GM12878 (cell line): ENCODE measurements at regions not wholly inside any gene's neighbourhood (a gene's known extent, or its start where the extent isn't known, plus 50 kb on each side); places are given as distances from the start of the nearest gene placed in this dataset.

Source experiments
- ATAC-seq: fragments of 200-7000 bp; cut with Tn5 transposase; 3 replicates; pipeline ENCODE4 v1.9.1; 2020; ENCODE audit warnings: mild to moderate bottlenecking, moderate library complexity
- BruUV-seq: library from RNA; stranded (reverse); fragments of 400-500 nt; replicated peaks from 2 replicates; lab custom pipeline; 2021; lab: Mats Ljungman, UMichigan
- CTCF ChIA-PET: fragments of 300-600 bp; sonication (Branson Sonifier 250); formaldehyde crosslinking; extraction: SDS; loops from one replicate; lab custom pipeline; 2021; ENCODE audit warnings: inconsistent platforms; lab: Yijun Ruan, JAX
- POLR2A ChIA-PET: fragments of 350-600 bp; formaldehyde crosslinking; extraction: SDS; loops from one replicate; lab custom pipeline; 2021; ENCODE audit warnings: inconsistent platforms; lab: Charles Lee
- RAD21 ChIA-PET: fragments of 300-600 bp; sonication (Branson Sonifier 250); formaldehyde crosslinking; loops from one replicate; lab custom pipeline; 2023; ENCODE audit warnings: antibody characterized with exemption; ENCODE audit not compliant: unreplicated experiment; lab: Charles Lee
- SMC1A ChIA-PET: fragments of 300-600 bp; sonication (Branson Sonifier 250); formaldehyde crosslinking; loops from one replicate; lab custom pipeline; 2023; ENCODE audit not compliant: unreplicated experiment, uncharacterized antibody; lab: Charles Lee
- DNase-seq: peaks from one replicate; pipeline ENCODE4 v3.0.0-alpha.2; 2011; ENCODE audit warnings: low read depth, low spot score
- FAIRE-seq: peaks from 3 replicates; lab custom pipeline; 2011; peaks lifted over from hg19 to GRCh38; lab: Jason Lieb, UNC
- H2AFZ ChIP-seq: 2 replicates; pipeline ENCODE4 v1.6.0; 2011; ENCODE audit warnings: low read depth, low read length, control low read depth; ENCODE audit not compliant: control insufficient read depth
- H3K27ac ChIP-seq: 2 replicates; pipeline ENCODE4 v1.5.1; 2011; ENCODE audit warnings: control low read depth; ENCODE audit not compliant: control insufficient read depth, insufficient read depth
- H3K27me3 ChIP-seq, 2 experiments: replicated peaks in 1 of 2; 2 replicates each; pipeline versions ENCODE4 v1.6.0 to v1.6.1; 2011; ENCODE audit warnings: low read length in 1 of 2; ENCODE audit not compliant: control insufficient read depth in 2 of 2, insufficient read depth in 2 of 2
- H3K36me3 ChIP-seq, 2 experiments: 2 replicates each; pipeline ENCODE4 v1.5.1; 2011; ENCODE audit warnings: low read length in 1 of 2; ENCODE audit not compliant: control insufficient read depth in 2 of 2, insufficient read depth in 2 of 2
- H3K4me1 ChIP-seq: 2 replicates; pipeline ENCODE4 v1.6.1; 2011; ENCODE audit warnings: mild to moderate bottlenecking, low read length, moderate library complexity, mixed read lengths; ENCODE audit not compliant: control insufficient read depth, insufficient read depth
- H3K4me2 ChIP-seq: 2 replicates; pipeline ENCODE4 v1.6.0; 2011; ENCODE audit warnings: control low read depth; ENCODE audit not compliant: control insufficient read depth, insufficient read depth
- H3K4me3 ChIP-seq: fragments of 200-600 bp; sonication (generic); 2 replicates; pipeline ENCODE4 v1.5.1; 2016
- H3K79me2 ChIP-seq: 2 replicates; pipeline ENCODE4 v1.6.0; 2011; ENCODE audit warnings: low read length; ENCODE audit not compliant: control insufficient read depth, insufficient read depth
- H3K9ac ChIP-seq: 2 replicates; pipeline ENCODE4 v1.8.0; 2011; ENCODE audit warnings: low read length, control low read depth, mixed read lengths; ENCODE audit not compliant: control insufficient read depth, insufficient read depth
- H3K9me3 ChIP-seq: replicated peaks from 3 replicates; pipeline ENCODE4 v1.5.1; 2011; ENCODE audit warnings: mild to moderate bottlenecking, low read length; ENCODE audit not compliant: control insufficient read depth, insufficient read depth
- H4K20me1 ChIP-seq: 2 replicates; pipeline ENCODE4 v1.6.0; 2011; ENCODE audit not compliant: control insufficient read depth, insufficient read depth
- CEBPZ ChIP-seq: fragments of 150-350 bp; IDR thresholded peaks from 2 replicates; pipeline ENCODE4 v1.6.1; 2016; ENCODE audit warnings: low read depth, low read length
- SPI1 ChIP-seq: IDR thresholded peaks from 2 replicates; pipeline ENCODE4 v1.6.1; 2011; ENCODE audit warnings: low read depth, mild to moderate bottlenecking, low read length, moderate library complexity, borderline replicate concordance; ENCODE audit not compliant: insufficient read depth
- USF1 ChIP-seq: IDR thresholded peaks from 2 replicates; pipeline ENCODE4 v1.6.1; 2011; ENCODE audit warnings: borderline replicate concordance, low read depth, mild to moderate bottlenecking, moderate library complexity, mixed read lengths, low read length; ENCODE audit not compliant: insufficient read depth; ENCODE audit errors: extremely low read length
- YBX1 ChIP-seq: fragments of 450-650 bp; IDR thresholded peaks from 2 replicates; pipeline ENCODE4 v1.6.1; 2016; ENCODE audit warnings: antibody characterized with exemption
- ZZZ3 ChIP-seq: IDR thresholded peaks from 2 replicates; pipeline ENCODE4 v1.6.1; 2011; ENCODE audit warnings: low read depth; ENCODE audit not compliant: control insufficient read depth, insufficient read length
- WGBS: methylation state at CpG from one replicate; pipeline ENCODE4 v1.1.6; 2016; ENCODE audit warnings: low lambda C conversion rate; ENCODE audit not compliant: insufficient replicate concordance, insufficient coverage; ENCODE audit errors: missing lambda C conversion rate; 5-methylcytosine and 5-hydroxymethylcytosine counted together
- in situ Hi-C: fragments of 300-500 bp; cut with MboI; formaldehyde crosslinking; loops from 9 replicates; pipeline ENCODE4 v1.14.3; 2018; ENCODE audit warnings: mixed read lengths
- intact Hi-C: fragments of 100-400 bp; cut with micrococcal nuclease; formaldehyde crosslinking; loops from one replicate; pipeline ENCODE4 v1.14.2; 2022; ENCODE audit not compliant: unreplicated experiment
- TF ChIP-seq, protein P1 (sequence below): fragments of 450-650 bp; IDR thresholded peaks from 2 replicates; pipeline ENCODE4 v1.6.1; 2016; ENCODE audit warnings: mild to moderate bottlenecking, moderate library complexity, borderline replicate concordance

DNA sequence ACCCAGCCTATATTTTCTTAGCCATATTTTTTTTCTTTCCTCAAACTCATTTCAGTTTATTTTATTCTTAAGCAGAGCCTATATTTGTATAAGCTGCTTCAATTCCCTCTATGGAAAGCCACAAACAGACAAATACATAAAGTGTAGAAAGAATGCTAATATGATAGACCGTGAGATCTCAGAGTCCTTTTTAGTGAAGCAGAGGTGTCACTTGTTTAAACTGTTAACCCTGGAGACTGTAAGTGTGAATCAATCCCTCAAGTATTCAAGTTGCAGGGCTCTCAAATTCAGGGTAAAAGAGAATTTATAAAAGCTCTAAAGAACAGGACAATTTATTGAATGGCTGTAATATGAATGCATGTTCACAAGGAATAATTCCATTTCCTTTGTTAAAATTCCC lies 72.2 kb upstream of the BHLHE40 start:
- intact Hi-C loops, result loop anchor here (5.0 kb wide), 1 partner anchor 150 kb away; no protein-coding TSS in a partner anchor
- H3K9me3 ChIP-seq, result peaks cover 2% of the 10 kb centered on the region; the same call in 2 of the 3 replicates
- SMC1A ChIA-PET, result interaction anchor here (0.9 to 4.9 kb wide), 16 partner anchors 9 to 196 kb away, joined by 3 to 21 read pairs (median 4); no protein-coding TSS in a partner anchor
- H3K9ac ChIP-seq, result no peak overlapping the region
- no peak overlapping the region for H3K4me2 ChIP-seq
- in situ Hi-C loops, result no loop called here
- H3K36me3 ChIP-seq, result no peaks in the 10 kb centered on the region
- FAIRE-seq (no peak), DNase-seq (no peak), ATAC-seq (no peak)
- no peaks in the 10 kb centered on the region for H3K79me2 ChIP-seq
- RAD21 ChIA-PET, result interaction anchor here (0.6 to 4.6 kb wide), 11 partner anchors 9 to 145 kb away, joined by 3 to 26 read pairs (median 4); no protein-coding TSS in a partner anchor
- POLR2A ChIA-PET, result interaction anchor here (0.8 to 1.5 kb wide), 6 partner anchors 9 to 151 kb away, joined by 3 to 4 read pairs (median 3); no protein-coding TSS in a partner anchor
- H2AFZ ChIP-seq, result no peak overlapping the region
- no peaks in the 10 kb centered on the region for H4K20me1 ChIP-seq
- TF ChIP-seq CEBPZ, result no peak
- TF ChIP-seq YBX1, result no peak
- TF ChIP-seq, protein P1, sequence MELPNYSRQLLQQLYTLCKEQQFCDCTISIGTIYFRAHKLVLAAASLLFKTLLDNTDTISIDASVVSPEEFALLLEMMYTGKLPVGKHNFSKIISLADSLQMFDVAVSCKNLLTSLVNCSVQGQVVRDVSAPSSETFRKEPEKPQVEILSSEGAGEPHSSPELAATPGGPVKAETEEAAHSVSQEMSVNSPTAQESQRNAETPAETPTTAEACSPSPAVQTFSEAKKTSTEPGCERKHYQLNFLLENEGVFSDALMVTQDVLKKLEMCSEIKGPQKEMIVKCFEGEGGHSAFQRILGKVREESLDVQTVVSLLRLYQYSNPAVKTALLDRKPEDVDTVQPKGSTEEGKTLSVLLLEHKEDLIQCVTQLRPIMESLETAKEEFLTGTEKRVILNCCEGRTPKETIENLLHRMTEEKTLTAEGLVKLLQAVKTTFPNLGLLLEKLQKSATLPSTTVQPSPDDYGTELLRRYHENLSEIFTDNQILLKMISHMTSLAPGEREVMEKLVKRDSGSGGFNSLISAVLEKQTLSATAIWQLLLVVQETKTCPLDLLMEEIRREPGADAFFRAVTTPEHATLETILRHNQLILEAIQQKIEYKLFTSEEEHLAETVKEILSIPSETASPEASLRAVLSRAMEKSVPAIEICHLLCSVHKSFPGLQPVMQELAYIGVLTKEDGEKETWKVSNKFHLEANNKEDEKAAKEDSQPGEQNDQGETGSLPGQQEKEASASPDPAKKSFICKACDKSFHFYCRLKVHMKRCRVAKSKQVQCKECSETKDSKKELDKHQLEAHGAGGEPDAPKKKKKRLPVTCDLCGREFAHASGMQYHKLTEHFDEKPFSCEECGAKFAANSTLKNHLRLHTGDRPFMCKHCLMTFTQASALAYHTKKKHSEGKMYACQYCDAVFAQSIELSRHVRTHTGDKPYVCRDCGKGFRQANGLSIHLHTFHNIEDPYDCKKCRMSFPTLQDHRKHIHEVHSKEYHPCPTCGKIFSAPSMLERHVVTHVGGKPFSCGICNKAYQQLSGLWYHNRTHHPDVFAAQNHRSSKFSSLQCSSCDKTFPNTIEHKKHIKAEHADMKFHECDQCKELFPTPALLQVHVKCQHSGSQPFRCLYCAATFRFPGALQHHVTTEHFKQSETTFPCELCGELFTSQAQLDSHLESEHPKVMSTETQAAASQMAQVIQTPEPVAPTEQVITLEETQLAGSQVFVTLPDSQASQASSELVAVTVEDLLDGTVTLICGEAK, result no peak
- TF ChIP-seq USF1, result no peak
- TF ChIP-seq SPI1, result no peak
- TF ChIP-seq ZZZ3, result no peak
- no peaks in the 10 kb centered on the region for H3K27me3 ChIP-seq
- BruUV-seq, result no TSS peak
- peaks cover 22% of the 10 kb centered on the region for H3K4me1 ChIP-seq
- H3K4me3 ChIP-seq, result no peak overlapping the region
- H3K27ac ChIP-seq, result no peak overlapping the region
- CTCF ChIA-PET, result interaction anchor here (0.7 to 1.7 kb wide), 4 partner anchors 21 to 151 kb away, joined by 3 to 7 read pairs (median 4); no protein-coding TSS in a partner anchor
- WGBS, result 100% methylated on average over 1 of the region's 1 CpG
